GM12875 (cell line): ENCODE measurements at regions not wholly inside any gene's neighbourhood (a gene's known extent, or its start where the extent isn't known, plus 50 kb on each side); places are given as distances from the start of the nearest gene placed in this dataset.

Source experiments
- H3K4me3 ChIP-seq: one replicate; pipeline ENCODE4 v1.5.1; 2011; ENCODE audit warnings: low read depth, low read length, control low read depth
- CTCF ChIP-seq: IDR thresholded peaks from 2 replicates; pipeline ENCODE4 v1.5.1; 2011; ENCODE audit warnings: low read depth, mild to moderate bottlenecking, control low read depth, inconsistent platforms, low read length, moderate library complexity, borderline replicate concordance; ENCODE audit not compliant: insufficient read depth

GRCh38 chr12:89950421-89950820, 241.8 kb upstream of the ATP2B1 start:
- TF ChIP-seq CTCF = no peak
- H3K4me3 ChIP-seq = no peak overlapping the region

GRCh38 chr12:89949457-89950195, 241.0 kb upstream of the ATP2B1 start:
- no peak overlapping the region for H3K4me3 ChIP-seq
- peak; percentile 38; the same call in 1 of the 2 replicates for TF ChIP-seq CTCF

GRCh38 chr12:89948271-89949175, 239.9 kb upstream of the ATP2B1 start:
- no peak for TF ChIP-seq CTCF
- no peak overlapping the region for H3K4me3 ChIP-seq

GRCh38 chr12:89947437-89948270, 239.0 kb upstream of the ATP2B1 start:
- H3K4me3 ChIP-seq = no peak overlapping the region

GRCh38 chr12:89946518-89947135, 238.0 kb upstream of the ATP2B1 start:
- TF ChIP-seq CTCF = no peak
- H3K4me3 ChIP-seq = no peak overlapping the region

More at GRCh38 chr12:89947437-89948270, 239.0 kb upstream of the ATP2B1 start:
- TF ChIP-seq CTCF = no peak

GRCh38 chr12:89945123-89945522, 236.5 kb upstream of the ATP2B1 start:
- no peak for TF ChIP-seq CTCF
- no peak overlapping the region for H3K4me3 ChIP-seq
